ENCODE measurements at regions not wholly inside any gene's neighbourhood (a gene's known extent, or its start where the extent isn't known, plus 50 kb on each side); places are given as distances from the start of the nearest gene placed in this dataset.

DNA sequence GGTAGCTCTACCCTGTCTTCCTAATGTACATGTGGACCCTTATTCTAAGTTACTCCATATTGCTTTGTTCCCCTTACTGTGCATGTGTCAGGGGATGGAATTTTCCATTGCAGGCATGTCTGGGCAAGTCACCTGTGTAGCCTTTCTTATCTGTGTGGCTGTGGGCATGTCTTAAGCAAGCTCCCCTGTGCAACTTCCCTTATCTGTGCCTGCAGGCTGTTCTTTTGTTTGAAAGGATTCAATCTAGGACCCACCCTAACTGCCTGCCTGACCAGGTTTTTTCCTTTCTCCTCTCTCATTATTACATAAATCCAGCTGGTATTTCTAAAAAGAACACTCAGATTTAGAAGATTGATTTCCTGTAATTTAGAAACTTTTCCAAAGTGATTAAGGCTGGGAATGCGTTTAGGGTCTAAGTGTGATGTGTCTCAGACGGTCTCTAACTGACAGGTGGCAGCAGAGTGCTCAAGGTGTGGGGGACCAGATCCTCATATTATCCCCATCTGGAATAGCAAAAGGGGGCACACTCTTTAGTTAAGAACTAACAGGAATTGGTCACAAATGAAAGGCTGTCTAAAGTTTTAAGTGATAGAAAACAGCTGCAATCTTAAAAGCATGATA, 198.9 kb upstream of the PPP1R2C start:
- no peaks in the 10 kb centered on the region for H3K4me1 ChIP-seq (ENCODE audit: control insufficient read depth, insufficient read depth, low read length)
- H3K36me3 ChIP-seq (ENCODE audit: control insufficient read depth, insufficient read depth, low read length): peaks cover 15% of the 10 kb centered on the region
- peaks cover 74% of the 10 kb centered on the region for H3K9me3 ChIP-seq (ENCODE audit: control insufficient read depth, insufficient read depth, low read depth, low read length)
- no peak overlapping the region for H3K4me3 ChIP-seq (ENCODE audit: low read depth, low read length)
- H3K27ac ChIP-seq (ENCODE audit: low read depth, low read length): no peak overlapping the region
- H3K9ac ChIP-seq (ENCODE audit: low read length): peak overlapping the region; percentile 26
- no peaks in the 10 kb centered on the region for H3K27me3 ChIP-seq (ENCODE audit: control insufficient read depth, insufficient read depth, low read length)

DNA sequence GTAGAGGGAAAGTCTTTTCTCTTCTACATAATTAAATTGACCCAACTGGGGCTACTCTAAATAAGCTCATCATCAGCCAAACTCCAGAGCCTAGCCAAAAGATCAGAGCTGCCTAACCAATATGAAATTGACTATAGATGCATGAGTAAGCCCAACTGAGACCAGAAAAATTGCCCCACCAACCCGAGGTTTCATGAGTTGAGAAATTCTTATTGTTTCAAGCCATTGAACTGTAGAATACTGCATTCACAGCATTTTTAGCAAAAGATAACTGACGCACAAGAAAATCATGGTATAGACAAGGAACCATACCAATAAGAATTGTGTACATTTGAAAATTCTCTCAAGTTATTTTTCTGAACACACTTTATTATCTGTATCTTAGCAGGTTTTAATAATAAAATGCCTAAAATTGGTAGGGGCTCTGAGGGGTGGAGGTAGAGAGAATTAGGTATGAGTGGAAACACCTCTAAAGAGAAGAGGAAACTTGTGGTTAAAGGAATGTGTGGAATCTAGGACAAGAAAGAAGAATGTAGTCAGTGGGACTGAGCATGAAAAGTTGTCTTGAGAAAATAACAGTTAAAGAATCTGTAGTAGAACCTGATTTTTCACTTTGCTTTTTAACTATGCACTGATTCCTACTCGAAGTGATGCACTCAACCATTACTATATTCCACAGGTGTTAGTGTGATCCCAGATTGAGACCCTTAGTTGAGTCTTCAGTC, 200.9 kb upstream of the PPP1R2C start:
- no peak overlapping the region for H3K27ac ChIP-seq (ENCODE audit: low read depth, low read length)
- H3K9me3 ChIP-seq (ENCODE audit: control insufficient read depth, insufficient read depth, low read depth, low read length): peaks cover 67% of the 10 kb centered on the region
- peaks cover 15% of the 10 kb centered on the region for H3K36me3 ChIP-seq (ENCODE audit: control insufficient read depth, insufficient read depth, low read length)
- H3K4me1 ChIP-seq (ENCODE audit: control insufficient read depth, insufficient read depth, low read length): no peaks in the 10 kb centered on the region
- H3K27me3 ChIP-seq (ENCODE audit: control insufficient read depth, insufficient read depth, low read length): no peaks in the 10 kb centered on the region
- no peak overlapping the region for H3K9ac ChIP-seq (ENCODE audit: low read length)
- H3K4me3 ChIP-seq (ENCODE audit: low read depth, low read length): no peak overlapping the region

DNA sequence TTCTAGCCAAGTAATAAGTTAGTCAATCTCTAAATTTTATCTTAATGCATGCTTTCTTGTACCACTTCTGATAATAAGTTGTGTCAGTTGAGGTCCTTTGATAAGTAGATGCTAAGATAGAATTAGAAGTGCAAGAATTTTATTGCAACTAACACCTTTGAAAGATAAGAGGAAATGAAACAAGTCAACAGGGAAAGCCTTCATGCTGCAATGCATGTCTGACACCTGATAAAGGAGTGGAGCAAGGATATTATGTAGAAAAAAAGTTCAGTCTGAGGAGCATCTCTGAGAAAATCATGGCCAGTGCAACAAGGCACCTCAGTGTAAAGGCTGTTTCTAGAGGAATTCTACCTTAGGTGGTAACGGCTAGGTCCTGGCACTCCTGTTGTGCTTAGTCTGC, 210.7 kb upstream of the PPP1R2C start:
- H3K9ac ChIP-seq (ENCODE audit: low read length): no peak overlapping the region
- no peak overlapping the region for H3K27ac ChIP-seq (ENCODE audit: low read depth, low read length)
- no peaks in the 10 kb centered on the region for H3K36me3 ChIP-seq (ENCODE audit: control insufficient read depth, insufficient read depth, low read length)
- H3K27me3 ChIP-seq (ENCODE audit: control insufficient read depth, insufficient read depth, low read length): no peaks in the 10 kb centered on the region
- no peak overlapping the region for H3K4me3 ChIP-seq (ENCODE audit: low read depth, low read length)
- peaks cover 10% of the 10 kb centered on the region; the same call in 1 of the 2 replicates for H3K9me3 ChIP-seq (ENCODE audit: control insufficient read depth, insufficient read depth, low read depth, low read length)
- peaks cover 28% of the 10 kb centered on the region for H3K4me1 ChIP-seq (ENCODE audit: control insufficient read depth, insufficient read depth, low read length)

DNA sequence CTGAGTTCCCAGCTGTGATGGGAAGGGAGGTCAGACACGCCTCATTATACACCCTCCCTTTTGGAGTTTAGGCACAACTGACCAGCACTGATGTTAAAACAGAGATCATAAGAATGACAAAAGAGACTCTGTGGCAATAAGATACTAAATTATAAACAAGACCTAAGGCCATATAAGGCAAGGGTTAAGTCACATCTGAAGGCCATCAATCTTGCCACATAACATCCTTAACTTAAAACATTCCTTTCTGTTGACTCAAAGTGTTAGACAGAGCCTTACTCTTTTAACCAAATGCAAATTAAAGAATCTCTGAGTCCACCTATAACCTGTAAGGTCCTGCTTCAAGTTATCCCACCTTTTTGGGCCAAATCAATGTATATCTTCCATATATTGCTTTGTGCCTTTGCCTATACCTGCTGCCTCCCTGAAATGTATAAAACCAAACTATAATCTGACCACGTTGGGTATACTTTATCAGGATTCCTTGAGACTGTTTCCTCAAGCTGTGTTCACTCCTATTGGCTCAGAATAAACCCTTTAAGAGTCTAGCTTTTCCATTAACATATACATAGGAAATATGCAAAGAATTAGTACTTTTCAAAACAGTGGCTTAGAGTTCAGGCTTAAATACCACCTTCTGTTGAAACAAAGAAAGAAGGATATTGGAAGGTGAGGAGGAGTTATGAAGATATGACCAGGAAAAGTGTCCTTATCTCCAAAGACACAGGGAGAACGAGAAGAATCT, 214.4 kb upstream of the PPP1R2C start:
- peaks cover 28% of the 10 kb centered on the region for H3K4me1 ChIP-seq (ENCODE audit: control insufficient read depth, insufficient read depth, low read length)

DNA sequence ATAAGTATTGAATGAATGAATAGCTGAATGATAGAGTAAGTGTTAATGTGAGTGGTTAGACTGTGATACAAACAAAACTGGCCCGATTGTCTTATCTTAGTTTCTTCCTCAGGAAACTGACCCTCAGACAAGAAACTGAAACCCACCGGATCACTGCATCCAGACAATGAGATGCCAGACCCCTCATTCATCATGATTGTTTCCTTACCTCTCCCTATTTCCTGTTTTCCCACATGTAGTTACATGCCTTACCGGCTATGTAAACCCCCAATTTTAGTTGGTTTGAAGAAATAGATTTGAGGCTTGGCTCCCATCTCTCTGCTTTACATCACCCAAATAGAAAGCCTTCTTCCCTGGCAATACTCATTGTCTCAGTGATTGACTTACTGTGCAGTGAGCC, 218.9 kb upstream of the PPP1R2C start:
- Histone ChIP-seq H3K4me3 (ENCODE audit: low read depth, low read length) (no peak overlapping the region), H3K9me3 (ENCODE audit: control insufficient read depth, insufficient read depth, low read depth, low read length) (peaks cover 24% of the 10 kb centered on the region; the same call in 1 of the 2 replicates), H3K4me1 (ENCODE audit: control insufficient read depth, insufficient read depth, low read length) (peaks cover 18% of the 10 kb centered on the region), H3K27ac (ENCODE audit: low read depth, low read length) (no peak overlapping the region), H3K9ac (ENCODE audit: low read length) (no peak overlapping the region), H3K27me3 (ENCODE audit: control insufficient read depth, insufficient read depth, low read length) (no peaks in the 10 kb centered on the region), H3K36me3 (ENCODE audit: control insufficient read depth, insufficient read depth, low read length) (no peaks in the 10 kb centered on the region)

More for the DNA sequence above, 214.4 kb upstream of the PPP1R2C start:
- peak overlapping the region; percentile 92 for H3K27ac ChIP-seq (ENCODE audit: low read depth, low read length)
- no peaks in the 10 kb centered on the region for H3K27me3 ChIP-seq (ENCODE audit: control insufficient read depth, insufficient read depth, low read length)
- H3K4me3 ChIP-seq (ENCODE audit: low read depth, low read length): peak overlapping the region; percentile 12; the same call in 1 of the 2 replicates
- H3K9me3 ChIP-seq (ENCODE audit: control insufficient read depth, insufficient read depth, low read depth, low read length): peaks cover 15% of the 10 kb centered on the region; the same call in 1 of the 2 replicates
- no peaks in the 10 kb centered on the region for H3K36me3 ChIP-seq (ENCODE audit: control insufficient read depth, insufficient read depth, low read length)
- H3K9ac ChIP-seq (ENCODE audit: low read length): peak overlapping the region; percentile 66

DNA sequence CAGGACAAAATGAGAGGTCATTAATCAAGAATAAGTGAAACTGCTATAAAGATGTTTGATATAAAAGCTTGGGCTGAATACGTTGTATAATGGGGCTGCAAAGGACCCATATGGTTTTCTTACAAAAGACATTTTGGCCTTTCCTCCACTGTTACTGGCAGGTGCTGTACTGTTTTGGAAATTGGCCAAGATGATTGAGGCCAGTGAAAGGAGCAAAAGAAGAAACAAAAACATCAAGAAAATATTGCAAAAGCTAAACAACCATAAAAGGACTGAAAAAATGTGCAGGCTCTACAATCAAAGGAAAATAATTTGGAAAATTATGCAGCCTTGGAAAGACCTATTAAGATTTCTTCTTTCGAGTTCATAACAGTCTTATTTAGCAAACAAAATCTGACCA, 222.2 kb upstream of the PPP1R2C start:
- H3K4me1 ChIP-seq (ENCODE audit: control insufficient read depth, insufficient read depth, low read length): peaks cover 4% of the 10 kb centered on the region
- peaks cover 22% of the 10 kb centered on the region; the same call in 1 of the 2 replicates for H3K9me3 ChIP-seq (ENCODE audit: control insufficient read depth, insufficient read depth, low read depth, low read length)
- H3K4me3 ChIP-seq (ENCODE audit: low read depth, low read length): no peak overlapping the region
- H3K9ac ChIP-seq (ENCODE audit: low read length): no peak overlapping the region
- H3K27me3 ChIP-seq (ENCODE audit: control insufficient read depth, insufficient read depth, low read length): no peaks in the 10 kb centered on the region
- H3K27ac ChIP-seq (ENCODE audit: low read depth, low read length): no peak overlapping the region
- 0 out of 2 replicates have a peak, but pooled peaks cover 2% of the 10 kb centered on the region for H3K36me3 ChIP-seq (ENCODE audit: control insufficient read depth, insufficient read depth, low read length)

DNA sequence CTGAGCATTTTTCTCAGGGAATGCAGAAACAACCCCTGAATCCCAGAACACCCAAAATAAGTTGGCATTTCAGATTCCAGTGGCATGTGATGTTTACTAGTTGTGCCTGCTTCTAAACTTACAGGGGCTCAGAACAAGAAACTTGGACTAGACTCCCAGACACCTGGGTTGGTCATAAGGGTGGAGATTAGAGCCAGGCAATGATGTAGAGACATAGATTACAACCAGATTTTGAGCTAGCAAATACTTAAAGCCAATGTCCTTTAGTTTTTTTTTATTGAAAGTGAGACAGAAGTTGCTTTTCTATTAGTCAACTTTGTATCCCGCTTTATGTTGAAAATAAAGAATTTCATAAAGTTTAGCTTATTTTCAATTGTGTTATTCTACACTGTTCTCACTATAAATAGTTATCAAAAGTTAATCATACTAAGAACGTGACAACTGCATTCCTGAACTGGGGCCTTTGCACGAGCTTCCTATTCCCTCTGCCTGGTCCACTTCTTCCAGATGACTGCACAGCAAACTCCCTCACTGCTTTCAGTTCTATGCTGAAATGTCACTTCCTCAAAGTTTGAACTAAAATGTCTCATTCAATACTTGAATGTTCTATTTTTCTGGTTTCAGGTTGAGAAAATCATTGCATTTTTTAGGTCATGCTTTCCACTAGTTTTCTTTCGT, 224.7 kb upstream of the PPP1R2C start:
- Histone ChIP-seq H3K9ac (ENCODE audit: low read length) (no peak overlapping the region), H3K4me3 (ENCODE audit: low read depth, low read length) (no peak overlapping the region), H3K27ac (ENCODE audit: low read depth, low read length) (no peak overlapping the region), H3K36me3 (ENCODE audit: control insufficient read depth, insufficient read depth, low read length) (0 out of 2 replicates have a peak, but pooled peaks cover 2% of the 10 kb centered on the region), H3K27me3 (ENCODE audit: control insufficient read depth, insufficient read depth, low read length) (no peaks in the 10 kb centered on the region), H3K4me1 (ENCODE audit: control insufficient read depth, insufficient read depth, low read length) (peaks cover 25% of the 10 kb centered on the region), H3K9me3 (ENCODE audit: control insufficient read depth, insufficient read depth, low read depth, low read length) (peaks cover 10% of the 10 kb centered on the region; the same call in 1 of the 2 replicates)

DNA sequence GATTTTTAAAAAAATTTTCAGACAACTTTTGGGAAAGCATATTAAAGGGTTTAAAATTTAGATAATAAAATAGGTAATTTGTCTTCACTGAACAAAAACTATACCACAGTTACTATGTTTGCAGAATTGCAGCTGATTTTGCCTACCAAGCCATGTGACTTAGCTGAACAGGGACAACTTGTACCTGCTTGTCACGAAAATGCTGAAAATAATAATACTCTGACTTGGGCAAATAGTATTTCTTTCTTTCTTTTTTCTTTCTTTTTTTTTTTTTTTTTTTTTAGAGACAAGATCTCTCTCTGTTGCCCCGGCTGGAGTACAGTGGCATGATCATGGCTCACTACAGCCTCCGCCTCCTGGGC, 225.2 kb upstream of the PPP1R2C start:
- no peaks in the 10 kb centered on the region for H3K27me3 ChIP-seq (ENCODE audit: control insufficient read depth, insufficient read depth, low read length)
- no peak overlapping the region for H3K4me3 ChIP-seq (ENCODE audit: low read depth, low read length)
- peaks cover 10% of the 10 kb centered on the region; the same call in 1 of the 2 replicates for H3K9me3 ChIP-seq (ENCODE audit: control insufficient read depth, insufficient read depth, low read depth, low read length)
- peaks cover 30% of the 10 kb centered on the region for H3K4me1 ChIP-seq (ENCODE audit: control insufficient read depth, insufficient read depth, low read length)
- H3K9ac ChIP-seq (ENCODE audit: low read length): no peak overlapping the region
- H3K36me3 ChIP-seq (ENCODE audit: control insufficient read depth, insufficient read depth, low read length): 0 out of 2 replicates have a peak, but pooled peaks cover 2% of the 10 kb centered on the region
- H3K27ac ChIP-seq (ENCODE audit: low read depth, low read length): no peak overlapping the region

DNA sequence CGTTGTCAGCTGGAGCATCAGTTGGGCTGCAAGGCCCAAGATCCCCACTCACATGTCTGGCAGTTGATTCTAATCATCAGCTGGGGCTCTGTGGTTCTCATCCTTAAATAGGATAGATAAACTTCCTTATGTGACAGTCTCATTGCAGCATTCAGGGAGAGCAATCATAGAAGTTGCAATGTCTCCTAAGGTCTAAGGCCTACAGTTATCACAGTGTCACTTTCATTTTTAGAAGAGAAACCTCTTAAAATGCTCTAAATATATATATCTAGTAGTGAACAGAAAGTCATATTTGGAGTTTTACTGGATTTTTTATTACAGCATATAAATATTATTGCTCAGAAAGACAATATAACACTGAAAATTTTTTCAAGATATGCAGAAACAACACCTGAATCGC, 226.0 kb upstream of the PPP1R2C start:
- Histone ChIP-seq H3K9me3 (ENCODE audit: control insufficient read depth, insufficient read depth, low read depth, low read length) (peaks cover 10% of the 10 kb centered on the region; the same call in 1 of the 2 replicates), H3K36me3 (ENCODE audit: control insufficient read depth, insufficient read depth, low read length) (0 out of 2 replicates have a peak, but pooled peaks cover 2% of the 10 kb centered on the region), H3K27me3 (ENCODE audit: control insufficient read depth, insufficient read depth, low read length) (no peaks in the 10 kb centered on the region), H3K4me1 (ENCODE audit: control insufficient read depth, insufficient read depth, low read length) (peaks cover 38% of the 10 kb centered on the region), H3K4me3 (ENCODE audit: low read depth, low read length) (no peak overlapping the region), H3K27ac (ENCODE audit: low read depth, low read length) (no peak overlapping the region; the same call in 1 of the 2 replicates), H3K9ac (ENCODE audit: low read length) (no peak overlapping the region)

DNA sequence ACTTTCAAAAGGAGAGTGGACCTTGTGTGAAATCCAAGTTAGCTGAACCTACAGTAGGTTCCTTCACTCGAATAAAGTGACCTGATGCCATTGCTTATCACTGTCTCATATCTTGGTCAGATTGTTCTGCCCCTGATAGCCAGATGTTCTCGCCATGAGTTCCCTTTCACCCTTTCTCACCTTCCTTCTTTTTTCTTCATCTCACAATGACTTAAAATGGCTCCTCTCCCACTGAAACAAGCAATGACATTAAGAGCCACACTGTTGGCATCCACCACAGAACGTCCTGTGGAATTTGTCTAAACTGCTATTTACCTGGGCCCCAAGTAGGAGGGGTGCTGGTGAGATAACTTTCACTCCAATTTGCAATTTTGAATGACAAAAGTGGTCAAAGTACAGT, 227.6 kb upstream of the PPP1R2C start:
- Histone ChIP-seq H3K9ac (ENCODE audit: low read length) (peak overlapping the region; percentile 75), H3K9me3 (ENCODE audit: control insufficient read depth, insufficient read depth, low read depth, low read length) (peaks cover 3% of the 10 kb centered on the region; the same call in 1 of the 2 replicates), H3K36me3 (ENCODE audit: control insufficient read depth, insufficient read depth, low read length) (peaks cover 4% of the 10 kb centered on the region; the same call in 1 of the 2 replicates), H3K4me1 (ENCODE audit: control insufficient read depth, insufficient read depth, low read length) (peaks cover 41% of the 10 kb centered on the region), H3K27ac (ENCODE audit: low read depth, low read length) (peak overlapping the region; percentile 96), H3K27me3 (ENCODE audit: control insufficient read depth, insufficient read depth, low read length) (no peaks in the 10 kb centered on the region), H3K4me3 (ENCODE audit: low read depth, low read length) (0 out of 2 replicates have a peak overlapping the region, but pooled peaks have one; percentile 4)
